Fibroblast of gingiva (primary cell): ENCODE measurements at regions not wholly inside any gene's neighbourhood (a gene's known extent, or its start where the extent isn't known, plus 50 kb on each side); places are given as distances from the start of the nearest gene placed in this dataset.

Source experiments
- DNase-seq: peaks from one replicate; pipeline ENCODE4 v3.0.0-alpha.2; 2011; ENCODE audit warnings: low read depth

GRCh38 chr2:66849153-66849755, 414.3 kb downstream of the MEIS1 start:
- DNase-seq: no peak

- DNase-seq: no peak
These were observed 415.5 kb downstream of the MEIS1 start for GRCh38 chr2:66850376-66850775.

GRCh38 chr2:66851449-66851872, 416.5 kb downstream of the MEIS1 start:
- DNase-seq: peak; percentile 82

GRCh38 chr2:66852953-66853352, 418.0 kb downstream of the MEIS1 start:
- DNase-seq: no peak

GRCh38 chr2:66853585-66853984, 418.7 kb downstream of the MEIS1 start:
- no peak for DNase-seq

GRCh38 chr2:66854298-66854697, 419.4 kb downstream of the MEIS1 start:
- no peak for DNase-seq

GRCh38 chr2:66862885-66863650, 428.1 kb downstream of the MEIS1 start:
- peak; percentile 50 for DNase-seq

GRCh38 chr2:66865161-66865560, 430.2 kb downstream of the MEIS1 start:
- no peak for DNase-seq

- DNase-seq: no peak
These were observed 431.6 kb downstream of the MEIS1 start for GRCh38 chr2:66866331-66867062.

- DNase-seq: no peak
These were observed 432.1 kb downstream of the MEIS1 start for GRCh38 chr2:66867063-66867441.

- DNase-seq: no peak
These were observed 434.2 kb downstream of the MEIS1 start for GRCh38 chr2:66869076-66869475.

- peak; percentile 25 for DNase-seq
These were observed 437.4 kb downstream of the MEIS1 start for GRCh38 chr2:66872081-66872985.

GRCh38 chr2:66872986-66873754, 438.2 kb downstream of the MEIS1 start:
- DNase-seq: peak; percentile 55

GRCh38 chr2:66874411-66874810, 439.5 kb downstream of the MEIS1 start:
- peak; percentile 64 for DNase-seq

- no peak for DNase-seq
These were observed 441.1 kb downstream of the MEIS1 start for GRCh38 chr2:66875941-66876462.

GRCh38 chr2:66885775-66886383, 451.0 kb downstream of the MEIS1 start:
- no peak for DNase-seq

GRCh38 chr2:66888246-66888645, 453.3 kb downstream of the MEIS1 start:
- no peak for DNase-seq

- DNase-seq: peak; percentile 86
These were observed 454.1 kb downstream of the MEIS1 start for GRCh38 chr2:66888791-66889631.

- no peak for DNase-seq
These were observed 454.6 kb downstream of the MEIS1 start for GRCh38 chr2:66889632-66889882.

GRCh38 chr2:66890166-66890742, 455.3 kb downstream of the MEIS1 start:
- DNase-seq: no peak
